ENCODE measurements at regions not wholly inside any gene's neighbourhood (a gene's known extent, or its start where the extent isn't known, plus 50 kb on each side); places are given as distances from the start of the nearest gene placed in this dataset.

DNA sequence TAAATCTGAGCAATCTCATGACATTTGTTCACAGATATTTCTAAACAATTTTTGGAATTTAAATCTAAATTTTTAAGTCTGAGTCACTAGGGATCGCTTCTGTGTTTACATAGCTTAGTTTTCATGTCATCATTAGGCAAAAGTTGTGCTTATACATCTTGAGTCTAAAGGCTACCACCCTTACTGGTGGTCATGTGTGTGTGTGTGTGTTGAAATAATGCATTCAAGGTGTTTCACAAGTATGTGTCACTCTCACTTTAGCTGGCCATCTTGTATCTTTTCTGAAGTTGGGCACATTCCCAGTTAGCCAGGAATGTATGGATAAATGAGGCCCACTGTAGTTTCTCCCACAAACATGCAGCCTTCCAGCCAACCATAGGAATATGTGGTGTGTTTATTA lies 1162.5 kb upstream of the PRMT6 start:
- Histone ChIP-seq H3K4me2 (ENCODE audit: low read length) (no peak overlapping the region), H3K9me3 (ENCODE audit: low read length) (no peaks in the 10 kb centered on the region), H4K20me1 (ENCODE audit: insufficient read depth, low read length) (no peaks in the 10 kb centered on the region), H3K4me1 (ENCODE audit: insufficient read depth, low read length, poor library complexity, severe bottlenecking) (no peaks in the 10 kb centered on the region), H3K27ac (ENCODE audit: low read depth, low read length, poor library complexity, severe bottlenecking) (no peak overlapping the region), H3K79me2 (ENCODE audit: insufficient read depth, low read depth, low read length) (no peaks in the 10 kb centered on the region), H3K9me2 (ENCODE audit: insufficient read depth, low read length) (no peaks in the 10 kb centered on the region), H3K4me3 (ENCODE audit: low read depth, low read length, poor library complexity, severe bottlenecking) (no peak overlapping the region), H2AFZ (ENCODE audit: low read length) (no peak overlapping the region), H3K36me3 (ENCODE audit: insufficient read depth, low read length) (no peaks in the 10 kb centered on the region)
- intact Hi-C loops (cut with micrococcal nuclease; ENCODE audit: unreplicated experiment): no loop called here
- ChIA-PET CTCF (ENCODE audit: unreplicated experiment) (no interaction called here), POLR2A (interaction anchor here (0.6 kb wide), 1 partner anchor 219 kb away, joined by 4 read pairs; no protein-coding TSS in a partner anchor)
- no peak for TF ChIP-seq EZH2phosphoT487 (IDR thresholded peaks at IDR 0.05; ENCODE audit: borderline replicate concordance, low read depth, low read length)
- TF ChIP-seq, protein P1, sequence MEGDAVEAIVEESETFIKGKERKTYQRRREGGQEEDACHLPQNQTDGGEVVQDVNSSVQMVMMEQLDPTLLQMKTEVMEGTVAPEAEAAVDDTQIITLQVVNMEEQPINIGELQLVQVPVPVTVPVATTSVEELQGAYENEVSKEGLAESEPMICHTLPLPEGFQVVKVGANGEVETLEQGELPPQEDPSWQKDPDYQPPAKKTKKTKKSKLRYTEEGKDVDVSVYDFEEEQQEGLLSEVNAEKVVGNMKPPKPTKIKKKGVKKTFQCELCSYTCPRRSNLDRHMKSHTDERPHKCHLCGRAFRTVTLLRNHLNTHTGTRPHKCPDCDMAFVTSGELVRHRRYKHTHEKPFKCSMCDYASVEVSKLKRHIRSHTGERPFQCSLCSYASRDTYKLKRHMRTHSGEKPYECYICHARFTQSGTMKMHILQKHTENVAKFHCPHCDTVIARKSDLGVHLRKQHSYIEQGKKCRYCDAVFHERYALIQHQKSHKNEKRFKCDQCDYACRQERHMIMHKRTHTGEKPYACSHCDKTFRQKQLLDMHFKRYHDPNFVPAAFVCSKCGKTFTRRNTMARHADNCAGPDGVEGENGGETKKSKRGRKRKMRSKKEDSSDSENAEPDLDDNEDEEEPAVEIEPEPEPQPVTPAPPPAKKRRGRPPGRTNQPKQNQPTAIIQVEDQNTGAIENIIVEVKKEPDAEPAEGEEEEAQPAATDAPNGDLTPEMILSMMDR (conservative IDR thresholded peaks at IDR 0.05; ENCODE audit: low read length): no peak
- no peak for DNase-seq (ENCODE audit: low spot score)
- no TSS peak for BruUV-seq (replicated peaks)

DNA sequence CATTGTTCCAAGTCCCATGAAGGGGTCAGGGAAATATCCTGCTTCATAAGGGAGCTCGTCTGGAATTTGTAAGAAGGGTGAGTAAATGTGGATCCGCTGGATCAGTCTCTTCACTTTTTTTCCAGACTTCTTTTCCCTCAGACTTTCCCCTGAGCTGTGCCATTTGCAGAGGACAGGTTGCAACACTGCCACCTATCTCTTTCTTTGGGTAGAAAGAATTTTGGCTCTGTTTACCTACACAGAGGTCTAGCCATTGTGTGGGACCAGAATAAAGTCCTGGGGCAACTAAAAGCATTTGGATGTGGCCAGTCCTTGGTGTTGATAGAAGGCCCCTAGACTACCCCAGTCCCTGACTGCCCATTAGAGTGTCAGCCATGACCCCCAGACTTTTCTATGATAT lies 1146.7 kb upstream of the PRMT6 start:
- Histone ChIP-seq H3K4me1 (ENCODE audit: insufficient read depth, low read length, poor library complexity, severe bottlenecking) (no peaks in the 10 kb centered on the region), H3K4me3 (ENCODE audit: low read depth, low read length, poor library complexity, severe bottlenecking) (no peak overlapping the region), H3K36me3 (ENCODE audit: insufficient read depth, low read length) (no peaks in the 10 kb centered on the region), H3K4me2 (ENCODE audit: low read length) (no peak overlapping the region), H4K20me1 (ENCODE audit: insufficient read depth, low read length) (no peaks in the 10 kb centered on the region), H2AFZ (ENCODE audit: low read length) (no peak overlapping the region), H3K79me2 (ENCODE audit: insufficient read depth, low read depth, low read length) (no peaks in the 10 kb centered on the region), H3K9me3 (ENCODE audit: low read length) (no peaks in the 10 kb centered on the region), H3K9me2 (ENCODE audit: insufficient read depth, low read length) (no peaks in the 10 kb centered on the region), H3K27ac (ENCODE audit: low read depth, low read length, poor library complexity, severe bottlenecking) (no peak overlapping the region)
- POLR2A ChIA-PET: interaction anchor here (1.2 kb wide), 1 partner anchor 20 kb away, joined by 3 read pairs; no protein-coding TSS in a partner anchor
- TF ChIP-seq, protein P1 (conservative IDR thresholded peaks at IDR 0.05; ENCODE audit: low read length): peak; percentile 46
- no peak for TF ChIP-seq EZH2phosphoT487 (IDR thresholded peaks at IDR 0.05; ENCODE audit: borderline replicate concordance, low read depth, low read length)
- DNase-seq (ENCODE audit: low spot score): no peak
- CTCF ChIA-PET (ENCODE audit: unreplicated experiment): no interaction called here
- intact Hi-C loops (cut with micrococcal nuclease; ENCODE audit: unreplicated experiment): no loop called here
- BruUV-seq (replicated peaks): no TSS peak

DNA sequence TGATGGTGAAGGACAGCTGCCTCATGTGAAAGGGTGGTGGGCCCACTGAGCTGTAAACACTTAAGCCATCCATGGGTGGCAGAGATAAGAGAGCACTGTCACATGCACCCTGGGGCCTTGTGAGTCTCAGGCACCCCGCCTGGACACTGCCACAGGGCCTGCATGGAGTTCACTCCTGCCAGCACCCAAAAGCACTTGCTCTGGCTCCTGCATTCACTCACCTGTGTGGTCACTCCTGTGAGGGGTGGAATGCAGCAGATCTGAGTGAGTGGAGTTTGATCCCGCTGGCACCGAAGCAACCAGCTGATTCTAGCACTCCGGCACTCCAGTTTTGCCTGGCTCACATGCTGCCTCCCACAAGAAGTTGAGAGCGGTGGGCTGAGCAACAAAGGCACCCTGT lies 1142.1 kb upstream of the PRMT6 start:
- CTCF ChIA-PET (ENCODE audit: unreplicated experiment): no interaction called here
- Histone ChIP-seq H3K36me3 (ENCODE audit: insufficient read depth, low read length) (no peaks in the 10 kb centered on the region), H4K20me1 (ENCODE audit: insufficient read depth, low read length) (no peaks in the 10 kb centered on the region; the same call in 1 of the 2 replicates), H3K9me2 (ENCODE audit: insufficient read depth, low read length) (no peaks in the 10 kb centered on the region), H2AFZ (ENCODE audit: low read length) (no peak overlapping the region), H3K79me2 (ENCODE audit: insufficient read depth, low read depth, low read length) (no peaks in the 10 kb centered on the region), H3K9me3 (ENCODE audit: low read length) (no peaks in the 10 kb centered on the region), H3K4me1 (ENCODE audit: insufficient read depth, low read length, poor library complexity, severe bottlenecking) (no peaks in the 10 kb centered on the region), H3K4me3 (ENCODE audit: low read depth, low read length, poor library complexity, severe bottlenecking) (no peak overlapping the region), H3K4me2 (ENCODE audit: low read length) (no peak overlapping the region), H3K27ac (ENCODE audit: low read depth, low read length, poor library complexity, severe bottlenecking) (no peak overlapping the region)
- TF ChIP-seq EZH2phosphoT487 (IDR thresholded peaks at IDR 0.05; ENCODE audit: borderline replicate concordance, low read depth, low read length): no peak
- TF ChIP-seq, protein P1 (conservative IDR thresholded peaks at IDR 0.05; ENCODE audit: low read length): no peak
- no peak for DNase-seq (ENCODE audit: low spot score)
- intact Hi-C loops (cut with micrococcal nuclease; ENCODE audit: unreplicated experiment): no loop called here
- BruUV-seq (replicated peaks): no TSS peak
- POLR2A ChIA-PET: no interaction called here

Data from OCI-LY7 (cell line).